RWPE1 (cell line): ENCODE measurements at regions not wholly inside any gene's neighbourhood (a gene's known extent, or its start where the extent isn't known, plus 50 kb on each side); places are given as distances from the start of the nearest gene placed in this dataset.

ENCODE experiments used
- CTCF ChIA-PET: fragments of 350-600 bp; sonication (Branson Sonifier 250); formaldehyde crosslinking; extraction: SDS; loops from one replicate; lab custom pipeline; 2021; lab: Yijun Ruan, JAX
- POLR2A ChIA-PET: fragments of 400-600 bp; formaldehyde crosslinking; extraction: SDS; loops from one replicate; lab custom pipeline; 2020; ENCODE audit warnings: antibody characterized with exemption; ENCODE audit not compliant: low non-redundant PET; lab: Yijun Ruan, JAX
- DNase-seq: peaks from one replicate; pipeline ENCODE4 v3.0.0; 2012; ENCODE audit warnings: low spot score
- H3K27ac ChIP-seq: fragments of 450-650 bp; 2 replicates; pipeline ENCODE4 v1.5.1; 2017
- CTCF ChIP-seq: fragments of 450-650 bp; conservative IDR thresholded peaks from 2 replicates; pipeline ENCODE4 v1.5.1; 2017; ENCODE audit warnings: low read depth, mild to moderate bottlenecking

GRCh38 chr10:23556727-23557440 lies 118.0 kb downstream of the OTUD1 start:
- peak overlapping the region; percentile 59; the same call in 1 of the 2 replicates for H3K27ac ChIP-seq
- TF ChIP-seq CTCF, result no peak
- CTCF ChIA-PET, result interaction anchor here (0.7 kb wide), 1 partner anchor 1670 kb away, joined by 3 read pairs; no protein-coding TSS in a partner anchor
- peak; percentile 41 for DNase-seq
- POLR2A ChIA-PET, result no interaction called here

GRCh38 chr10:23557777-23558176 lies 118.9 kb downstream of the OTUD1 start:
- ChIA-PET CTCF (no interaction called here), POLR2A (no interaction called here)
- DNase-seq, result no peak
- H3K27ac ChIP-seq, result no peak overlapping the region
- no peak for TF ChIP-seq CTCF

GRCh38 chr10:23558361-23558799 lies 119.5 kb downstream of the OTUD1 start:
- CTCF ChIA-PET, result no interaction called here
- POLR2A ChIA-PET, result no interaction called here
- H3K27ac ChIP-seq, result no peak overlapping the region
- no peak for TF ChIP-seq CTCF
- DNase-seq, result peak; percentile 11

DNA sequence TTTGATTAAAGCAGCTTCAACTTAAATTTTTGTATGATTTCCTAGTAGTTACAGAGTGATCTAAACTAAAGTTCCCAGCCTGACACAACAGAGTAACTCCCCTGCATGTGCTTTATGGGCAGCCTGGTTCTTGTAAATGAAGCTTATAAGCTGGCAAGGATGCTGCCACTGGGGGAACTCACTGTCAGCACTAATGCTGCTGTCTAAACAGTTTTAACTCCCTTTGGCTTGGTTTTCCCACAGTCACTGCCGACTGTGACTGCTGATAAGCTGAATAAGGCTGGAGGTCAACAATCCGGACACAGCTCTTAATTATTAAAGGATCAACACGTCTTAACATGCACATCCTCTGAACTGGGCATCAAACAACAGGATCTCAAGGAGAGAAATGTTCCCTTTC lies 130.1 kb downstream of the OTUD1 start:
- no peak for DNase-seq
- POLR2A ChIA-PET, result no interaction called here
- CTCF ChIA-PET, result no interaction called here
- TF ChIP-seq CTCF, result no peak
- no peak overlapping the region for H3K27ac ChIP-seq

- ChIA-PET POLR2A (no interaction called here), CTCF (no interaction called here)
- no peak for TF ChIP-seq CTCF
- DNase-seq, result no peak
- H3K27ac ChIP-seq, result no peak overlapping the region
Measured at GRCh38 chr10:23571884-23572283, 133.0 kb downstream of the OTUD1 start.

- TF ChIP-seq CTCF, result no peak
- POLR2A ChIA-PET, result no interaction called here
Measured at GRCh38 chr10:23581906-23582450, 143.1 kb downstream of the OTUD1 start.

More at GRCh38 chr10:23581906-23582450, 143.1 kb downstream of the OTUD1 start:
- no peak for DNase-seq
- CTCF ChIA-PET, result no interaction called here
- H3K27ac ChIP-seq, result no peak overlapping the region
